GM12801 (cell line): ENCODE measurements at regions not wholly inside any gene's neighbourhood (a gene's known extent, or its start where the extent isn't known, plus 50 kb on each side); places are given as distances from the start of the nearest gene placed in this dataset.

ENCODE experiments used
- CTCF ChIP-seq: IDR thresholded peaks from one replicate; pipeline ENCODE4 v1.5.1; 2011; ENCODE audit warnings: control low read depth; ENCODE audit not compliant: insufficient read length; ENCODE audit errors: extremely low read depth

GRCh38 chr11:37623778-37624177 lies 1025.7 kb upstream of the RAG2 start:
- no peak for TF ChIP-seq CTCF

- TF ChIP-seq CTCF: no peak
Observed at GRCh38 chr11:37621662-37622061, 1023.6 kb upstream of the RAG2 start.

- TF ChIP-seq CTCF: no peak
Observed at GRCh38 chr11:37616291-37616690, 1018.3 kb upstream of the RAG2 start.

GRCh38 chr11:37613031-37613430 lies 1015.0 kb upstream of the RAG2 start:
- no peak for TF ChIP-seq CTCF

GRCh38 chr11:37612146-37612545 lies 1014.1 kb upstream of the RAG2 start:
- TF ChIP-seq CTCF: no peak

- no peak for TF ChIP-seq CTCF
Observed at GRCh38 chr11:37605229-37605628, 1007.2 kb upstream of the RAG2 start.

- TF ChIP-seq CTCF: no peak
Observed at GRCh38 chr11:37598381-37598780, 1000.3 kb upstream of the RAG2 start.

GRCh38 chr11:37597776-37598175 lies 999.7 kb upstream of the RAG2 start:
- TF ChIP-seq CTCF: no peak
